OCI-LY3 (cell line): ENCODE measurements at regions not wholly inside any gene's neighbourhood (a gene's known extent, or its start where the extent isn't known, plus 50 kb on each side); places are given as distances from the start of the nearest gene placed in this dataset.

Experiments used
- H2AFZ ChIP-seq: fragments of 200-600, 300-600 bp; shearing (Covaris generic); 2 replicates; pipeline ENCODE4 v1.6.0; 2014; ENCODE audit warnings: antibody characterized with exemption, low read depth, low read length
- H3K27ac ChIP-seq: fragments of 200-600, 300-600 bp; sonication (generic); 2 replicates; pipeline ENCODE4 v1.5.1; 2014; ENCODE audit warnings: mild to moderate bottlenecking, low read length, moderate library complexity, mixed read lengths
- H3K27me3 ChIP-seq: fragments of 200-600, 300-600 bp; sonication (generic); 2 replicates; pipeline ENCODE4 v1.6.1; 2014; ENCODE audit warnings: low read depth, low read length, mixed read lengths
- H3K36me3 ChIP-seq: fragments of 200-600, 300-600 bp; sonication (generic); replicated peaks from 2 replicates; pipeline ENCODE3; 2014; ENCODE audit warnings: low read depth, low read length, mixed read lengths
- H3K4me1 ChIP-seq: fragments of 300-600, 200-600 bp; sonication (generic); 2 replicates; pipeline ENCODE4 v1.6.1; 2014; ENCODE audit warnings: low read length, mixed read lengths
- H3K4me2 ChIP-seq: fragments of 200-600, 300-600 bp; sonication (generic); 2 replicates; pipeline ENCODE4 v1.6.1; 2014; ENCODE audit warnings: low read length, mixed read lengths
- H3K4me3 ChIP-seq: fragments of 300-600, 200-600 bp; sonication (generic); 2 replicates; pipeline ENCODE4 v1.5.1; 2014; ENCODE audit warnings: antibody characterized with exemption, mild to moderate bottlenecking, low read length, moderate library complexity
- H3K79me2 ChIP-seq: fragments of 300-600, 200-600 bp; shearing (Covaris generic); 2 replicates; pipeline ENCODE4 v1.6.1; 2014; ENCODE audit warnings: mild to moderate bottlenecking, low read length, mixed read lengths
- H3K9ac ChIP-seq: fragments of 300-600, 200-600 bp; shearing (Covaris generic); 2 replicates; pipeline ENCODE4 v1.6.0; 2014; ENCODE audit warnings: mild to moderate bottlenecking, low read length, moderate library complexity
- H3K9me3 ChIP-seq: fragments of 200-600, 300-600 bp; shearing (Covaris generic); 2 replicates; pipeline ENCODE4 v1.6.1; 2014; ENCODE audit warnings: low read length, mixed read lengths; ENCODE audit not compliant: insufficient read depth
- H4K20me1 ChIP-seq: fragments of 200-600, 300-600 bp; sonication (generic); 2 replicates; pipeline ENCODE4 v1.6.1; 2016; ENCODE audit warnings: low read length, mixed read lengths; ENCODE audit not compliant: insufficient read depth
- CTCF ChIP-seq: fragments of 200-600, 300-600 bp; sonication (generic); IDR thresholded peaks from 2 replicates; pipeline ENCODE4 v1.5.1; 2014; ENCODE audit warnings: antibody characterized with exemption, low read length, low read depth
- EZH2phosphoT487 ChIP-seq: fragments of 200-600 bp; shearing (Covaris generic); IDR thresholded peaks from 2 replicates; pipeline ENCODE4 v1.6.1; 2018; ENCODE audit warnings: antibody characterized with exemption, mixed run types, low read depth

GRCh38 chr5:24909210-24909609 lies 264.4 kb upstream of the CDH10 start:
- H3K4me2 ChIP-seq, result no peak overlapping the region
- no peaks in the 10 kb centered on the region for H3K36me3 ChIP-seq
- no peaks in the 10 kb centered on the region for H4K20me1 ChIP-seq
- no peak overlapping the region for H3K4me3 ChIP-seq
- no peaks in the 10 kb centered on the region for H3K9me3 ChIP-seq
- TF ChIP-seq EZH2phosphoT487 (no peak), CTCF (no peak)
- no peaks in the 10 kb centered on the region for H3K27me3 ChIP-seq
- no peak overlapping the region for H2AFZ ChIP-seq
- no peaks in the 10 kb centered on the region for H3K4me1 ChIP-seq
- no peak overlapping the region for H3K27ac ChIP-seq
- H3K9ac ChIP-seq, result no peak overlapping the region
- no peaks in the 10 kb centered on the region for H3K79me2 ChIP-seq

- Histone ChIP-seq H3K9me3 (no peaks in the 10 kb centered on the region), H3K79me2 (no peaks in the 10 kb centered on the region), H3K9ac (no peak overlapping the region), H3K4me1 (no peaks in the 10 kb centered on the region), H4K20me1 (no peaks in the 10 kb centered on the region), H3K36me3 (no peaks in the 10 kb centered on the region), H3K4me3 (no peak overlapping the region), H3K27ac (no peak overlapping the region), H3K27me3 (no peaks in the 10 kb centered on the region), H3K4me2 (no peak overlapping the region), H2AFZ (no peak overlapping the region)
- TF ChIP-seq CTCF (no peak), EZH2phosphoT487 (no peak)
These were observed 261.9 kb upstream of the CDH10 start for GRCh38 chr5:24906689-24907088.

- no peaks in the 10 kb centered on the region for H3K27me3 ChIP-seq
- H2AFZ ChIP-seq, result no peak overlapping the region
- TF ChIP-seq EZH2phosphoT487, result no peak
- TF ChIP-seq CTCF, result no peak
- H3K36me3 ChIP-seq, result no peaks in the 10 kb centered on the region
- H4K20me1 ChIP-seq, result no peaks in the 10 kb centered on the region
- no peak overlapping the region for H3K4me2 ChIP-seq
- no peaks in the 10 kb centered on the region for H3K9me3 ChIP-seq
- no peaks in the 10 kb centered on the region for H3K79me2 ChIP-seq
- H3K4me1 ChIP-seq, result no peaks in the 10 kb centered on the region
- no peak overlapping the region for H3K9ac ChIP-seq
- H3K27ac ChIP-seq, result no peak overlapping the region
- H3K4me3 ChIP-seq, result no peak overlapping the region
These were observed 260.3 kb upstream of the CDH10 start for GRCh38 chr5:24904981-24905517.

GRCh38 chr5:24899180-24899579 lies 254.4 kb upstream of the CDH10 start:
- Histone ChIP-seq H3K4me1 (no peaks in the 10 kb centered on the region), H3K4me2 (no peak overlapping the region), H2AFZ (no peak overlapping the region), H3K4me3 (no peak overlapping the region), H3K27ac (no peak overlapping the region), H4K20me1 (no peaks in the 10 kb centered on the region), H3K36me3 (no peaks in the 10 kb centered on the region), H3K9ac (no peak overlapping the region), H3K27me3 (no peaks in the 10 kb centered on the region), H3K79me2 (no peaks in the 10 kb centered on the region), H3K9me3 (no peaks in the 10 kb centered on the region)
- TF ChIP-seq CTCF (no peak), EZH2phosphoT487 (no peak)
